Keratinocyte (primary cell): ENCODE measurements at regions not wholly inside any gene's neighbourhood (a gene's known extent, or its start where the extent isn't known, plus 50 kb on each side); places are given as distances from the start of the nearest gene placed in this dataset.

Source experiments
- CTCF ChIP-seq, 3 experiments: IDR thresholded peaks in 1 of 3; conservative IDR thresholded peaks in 1 of 3; optimal IDR thresholded peaks in 1 of 3; 2 replicates in 2 of 3; 3 replicates in 1 of 3; pipeline versions ENCODE3 to v1.5.1; 2011; ENCODE audit warnings: low read length in 3 of 3, mild to moderate bottlenecking in 3 of 3, moderate library complexity in 2 of 3, control low read depth in 1 of 3, inconsistent platforms in 1 of 3; ENCODE audit not compliant: insufficient read depth in 2 of 3; ENCODE audit errors: extremely low read depth in 1 of 3
- EZH2 ChIP-seq: IDR thresholded peaks from one replicate; pipeline ENCODE4 v1.6.1; 2012; ENCODE audit warnings: inconsistent platforms, mild to moderate bottlenecking, low read length, moderate library complexity

GRCh38 chr12:4206470-4206869 is 67.1 kb upstream of the CCND2 start:
- TF ChIP-seq CTCF (optimal IDR thresholded peaks at IDR 0.05 in 1 of 3, IDR thresholded peaks at IDR 0.05 in 1 of 3, conservative IDR thresholded peaks at IDR 0.05 in 1 of 3; ENCODE audit: extremely low read depth in 1 of 3, insufficient read depth in 2 of 3, low read length in 3 of 3) = no peak
- no peak for TF ChIP-seq EZH2
